GM23338 (cell line): ENCODE measurements at regions not wholly inside any gene's neighbourhood (a gene's known extent, or its start where the extent isn't known, plus 50 kb on each side); places are given as distances from the start of the nearest gene placed in this dataset.

ENCODE experiments used
- ATAC-seq: fragments of 200-7000 bp; cut with Tn5 transposase; 3 replicates; pipeline ENCODE4 v1.9.1; 2020
- DNase-seq: peaks from one replicate; pipeline ENCODE4 v3.0.0-alpha.2; 2015; ENCODE audit warnings: low spot score
- H2AFZ ChIP-seq: fragments of 200-600 bp; sonication (generic); 2 replicates; pipeline ENCODE4 v1.8.0; 2016; ENCODE audit warnings: antibody characterized with exemption, mild to moderate bottlenecking, moderate library complexity
- H3F3A ChIP-seq: fragments of 200-600 bp; sonication (generic); replicated peaks from 2 replicates; pipeline ENCODE4 v1.8.0; 2017; ENCODE audit warnings: antibody characterized with exemption, mixed run types, low read depth
- H3K27ac ChIP-seq: fragments of 200-600 bp; sonication (generic); 2 replicates; pipeline ENCODE4 v1.6.1; 2016; ENCODE audit warnings: low read depth
- H3K27me3 ChIP-seq: fragments of 200-600 bp; sonication (generic); 2 replicates; pipeline ENCODE4 v1.8.0; 2016; ENCODE audit warnings: mild to moderate bottlenecking, mixed run types, moderate library complexity; ENCODE audit not compliant: insufficient read depth
- H3K36me3 ChIP-seq: fragments of 200-600 bp; sonication (generic); 2 replicates; pipeline ENCODE4 v1.8.0; 2016; ENCODE audit warnings: mild to moderate bottlenecking; ENCODE audit not compliant: insufficient read depth
- H3K4me1 ChIP-seq: fragments of 200-600 bp; sonication (generic); 2 replicates; pipeline ENCODE4 v1.8.0; 2016; ENCODE audit warnings: mild to moderate bottlenecking, moderate library complexity; ENCODE audit not compliant: insufficient read depth
- H3K4me2 ChIP-seq: fragments of 200-600 bp; sonication (generic); 2 replicates; pipeline ENCODE4 v1.7.1; 2017; ENCODE audit warnings: mixed run types
- H3K4me3 ChIP-seq: fragments of 200-600 bp; sonication (generic); 2 replicates; pipeline ENCODE4 v1.6.1; 2016; ENCODE audit warnings: mixed run types
- H3K79me2 ChIP-seq: fragments of 200-600 bp; sonication (generic); replicated peaks from 2 replicates; pipeline ENCODE4 v1.8.0; 2017; ENCODE audit warnings: mild to moderate bottlenecking; ENCODE audit not compliant: insufficient read depth
- H3K9me2 ChIP-seq: fragments of 200-600 bp; sonication (generic); 2 replicates; pipeline ENCODE4 v1.8.0; 2017; ENCODE audit not compliant: insufficient read depth
- H4K20me1 ChIP-seq: fragments of 200-600 bp; sonication (generic); replicated peaks from 2 replicates; pipeline ENCODE4 v1.8.0; 2017; ENCODE audit warnings: mild to moderate bottlenecking; ENCODE audit not compliant: insufficient read depth
- H3K27ac Mint-ChIP-seq: 2 replicates; pipeline ENCODE4 v1.8.0; 2020; ENCODE audit warnings: inconsistent platforms, mild to moderate bottlenecking, moderate library complexity, mixed read lengths
- H3K27me3 Mint-ChIP-seq: 3 replicates; pipeline ENCODE4 v1.8.0; 2022; ENCODE audit warnings: low read depth, mild to moderate bottlenecking, moderate library complexity, mixed read lengths, inconsistent platforms; ENCODE audit not compliant: insufficient read depth, poor library complexity
- H3K36me3 Mint-ChIP-seq: 3 replicates; pipeline ENCODE4 v1.8.0; 2021; ENCODE audit warnings: low read depth, mild to moderate bottlenecking, inconsistent platforms, moderate library complexity, mixed read lengths
- H3K4me1 Mint-ChIP-seq: 3 replicates; pipeline ENCODE4 v1.8.0; 2020; ENCODE audit warnings: mild to moderate bottlenecking, inconsistent platforms, mixed read lengths
- H3K4me3 Mint-ChIP-seq: 3 replicates; pipeline ENCODE4 v1.8.0; 2021; ENCODE audit warnings: moderate library complexity, mild to moderate bottlenecking, inconsistent platforms, mixed read lengths
- H3K9me3 Mint-ChIP-seq: 3 replicates; pipeline ENCODE4 v1.8.0; 2020; ENCODE audit warnings: moderate library complexity, mild to moderate bottlenecking, inconsistent platforms, mixed read lengths
- EZH2 ChIP-seq: fragments of 200-600 bp; sonication (generic); IDR thresholded peaks from one replicate; pipeline ENCODE4 v1.8.0; 2017; ENCODE audit warnings: antibody characterized with exemption, mild to moderate bottlenecking, low read depth; ENCODE audit not compliant: unreplicated experiment
- EZH2phosphoT487 ChIP-seq: fragments of 200-600 bp; sonication (generic); IDR thresholded peaks from one replicate; pipeline ENCODE4 v1.8.1; 2018; ENCODE audit warnings: antibody characterized with exemption; ENCODE audit not compliant: unreplicated experiment
- JUNB ChIP-seq: IDR thresholded peaks from one replicate; pipeline ENCODE4 v1.6.1; 2016; ENCODE audit warnings: antibody characterized with exemption; ENCODE audit not compliant: unreplicated experiment
- STAT1 ChIP-seq: IDR thresholded peaks from one replicate; pipeline ENCODE4 v1.6.1; 2016; ENCODE audit warnings: antibody characterized with exemption; ENCODE audit not compliant: unreplicated experiment
- ZNF331 ChIP-seq: fragments of 250-450 bp; sonication (Bioruptor Pico); IDR thresholded peaks from 2 replicates; pipeline ENCODE4 v1.5.0; 2020; ENCODE audit warnings: low read depth, mild to moderate bottlenecking, moderate library complexity
- TF ChIP-seq, protein P1 (sequence below): fragments of 250-450 bp; sonication (Bioruptor Pico); IDR thresholded peaks from 2 replicates; pipeline ENCODE4 v1.5.0; 2020; ENCODE audit warnings: mild to moderate bottlenecking, moderate library complexity
- TF ChIP-seq, protein P2 (sequence below): IDR thresholded peaks from one replicate; pipeline ENCODE4 v1.6.1; 2018; ENCODE audit warnings: antibody characterized with exemption; ENCODE audit not compliant: unreplicated experiment
- TF ChIP-seq, protein P3 (sequence below): IDR thresholded peaks from 2 replicates; pipeline ENCODE4 v1.6.1; 2016; ENCODE audit warnings: antibody characterized with exemption

DNA sequence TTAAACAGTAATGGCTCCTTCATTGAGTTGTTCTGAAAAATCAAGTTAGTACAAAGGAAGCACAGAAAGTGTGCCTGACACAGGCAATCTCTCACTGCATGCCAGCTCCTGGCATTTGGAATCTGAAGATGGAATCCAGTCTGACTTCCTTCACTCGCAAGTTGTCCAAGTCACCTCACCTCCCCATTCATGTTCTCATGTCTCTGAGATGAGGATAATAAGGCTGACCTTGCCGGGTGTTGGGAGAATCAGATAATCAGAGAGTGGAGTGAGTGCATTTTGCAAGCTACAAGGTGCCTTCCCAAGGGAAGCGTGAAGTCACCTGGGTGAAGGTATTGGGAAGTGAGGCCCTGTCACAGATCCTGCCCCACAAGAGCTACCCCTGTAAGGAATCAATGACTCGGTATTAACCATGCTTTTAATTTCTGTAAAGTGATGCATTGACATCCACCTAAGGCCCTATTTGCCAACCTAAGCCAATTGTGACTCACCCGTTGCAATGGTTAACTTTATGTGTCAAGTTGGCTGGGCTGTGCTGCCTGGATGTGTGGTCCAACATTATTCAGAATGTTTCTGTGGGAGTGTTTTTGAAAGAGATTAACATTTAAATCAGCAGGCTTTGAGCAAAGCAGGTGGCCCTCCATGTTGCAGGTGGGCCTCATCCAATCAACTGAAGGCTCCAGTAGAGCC, 62.5 kb upstream of the TARBP1 start:
- no peak overlapping the region for H3K4me3 ChIP-seq
- Mint-ChIP-seq H3K4me3 (no peak overlapping the region), H3K27ac (no peak overlapping the region), H3K4me1 (peaks cover 49% of the 10 kb centered on the region), H3K9me3 (no peaks in the 10 kb centered on the region), H3K36me3 (no peaks in the 10 kb centered on the region), H3K27me3 (peaks cover 13% of the 10 kb centered on the region)
- H3K4me2 ChIP-seq, result no peak overlapping the region
- no peaks in the 10 kb centered on the region for H3K9me2 ChIP-seq
- H3F3A ChIP-seq, result no peaks in the 10 kb centered on the region
- H3K27me3 ChIP-seq, result no peaks in the 10 kb centered on the region
- no peaks in the 10 kb centered on the region for H3K36me3 ChIP-seq
- H2AFZ ChIP-seq, result no peak overlapping the region; the same call in 1 of the 2 replicates
- H4K20me1 ChIP-seq, result 0 out of 2 replicates have a peak, but pooled peaks cover 3% of the 10 kb centered on the region
- no peaks in the 10 kb centered on the region for H3K79me2 ChIP-seq
- ATAC-seq, result no peak
- H3K4me1 ChIP-seq, result 0 out of 2 replicates have a peak, but pooled peaks cover 5% of the 10 kb centered on the region
- no peak overlapping the region for H3K27ac ChIP-seq
- DNase-seq, result no peak
- TF ChIP-seq EZH2 (no peak), EZH2phosphoT487 (no peak)
- TF ChIP-seq, protein P1, sequence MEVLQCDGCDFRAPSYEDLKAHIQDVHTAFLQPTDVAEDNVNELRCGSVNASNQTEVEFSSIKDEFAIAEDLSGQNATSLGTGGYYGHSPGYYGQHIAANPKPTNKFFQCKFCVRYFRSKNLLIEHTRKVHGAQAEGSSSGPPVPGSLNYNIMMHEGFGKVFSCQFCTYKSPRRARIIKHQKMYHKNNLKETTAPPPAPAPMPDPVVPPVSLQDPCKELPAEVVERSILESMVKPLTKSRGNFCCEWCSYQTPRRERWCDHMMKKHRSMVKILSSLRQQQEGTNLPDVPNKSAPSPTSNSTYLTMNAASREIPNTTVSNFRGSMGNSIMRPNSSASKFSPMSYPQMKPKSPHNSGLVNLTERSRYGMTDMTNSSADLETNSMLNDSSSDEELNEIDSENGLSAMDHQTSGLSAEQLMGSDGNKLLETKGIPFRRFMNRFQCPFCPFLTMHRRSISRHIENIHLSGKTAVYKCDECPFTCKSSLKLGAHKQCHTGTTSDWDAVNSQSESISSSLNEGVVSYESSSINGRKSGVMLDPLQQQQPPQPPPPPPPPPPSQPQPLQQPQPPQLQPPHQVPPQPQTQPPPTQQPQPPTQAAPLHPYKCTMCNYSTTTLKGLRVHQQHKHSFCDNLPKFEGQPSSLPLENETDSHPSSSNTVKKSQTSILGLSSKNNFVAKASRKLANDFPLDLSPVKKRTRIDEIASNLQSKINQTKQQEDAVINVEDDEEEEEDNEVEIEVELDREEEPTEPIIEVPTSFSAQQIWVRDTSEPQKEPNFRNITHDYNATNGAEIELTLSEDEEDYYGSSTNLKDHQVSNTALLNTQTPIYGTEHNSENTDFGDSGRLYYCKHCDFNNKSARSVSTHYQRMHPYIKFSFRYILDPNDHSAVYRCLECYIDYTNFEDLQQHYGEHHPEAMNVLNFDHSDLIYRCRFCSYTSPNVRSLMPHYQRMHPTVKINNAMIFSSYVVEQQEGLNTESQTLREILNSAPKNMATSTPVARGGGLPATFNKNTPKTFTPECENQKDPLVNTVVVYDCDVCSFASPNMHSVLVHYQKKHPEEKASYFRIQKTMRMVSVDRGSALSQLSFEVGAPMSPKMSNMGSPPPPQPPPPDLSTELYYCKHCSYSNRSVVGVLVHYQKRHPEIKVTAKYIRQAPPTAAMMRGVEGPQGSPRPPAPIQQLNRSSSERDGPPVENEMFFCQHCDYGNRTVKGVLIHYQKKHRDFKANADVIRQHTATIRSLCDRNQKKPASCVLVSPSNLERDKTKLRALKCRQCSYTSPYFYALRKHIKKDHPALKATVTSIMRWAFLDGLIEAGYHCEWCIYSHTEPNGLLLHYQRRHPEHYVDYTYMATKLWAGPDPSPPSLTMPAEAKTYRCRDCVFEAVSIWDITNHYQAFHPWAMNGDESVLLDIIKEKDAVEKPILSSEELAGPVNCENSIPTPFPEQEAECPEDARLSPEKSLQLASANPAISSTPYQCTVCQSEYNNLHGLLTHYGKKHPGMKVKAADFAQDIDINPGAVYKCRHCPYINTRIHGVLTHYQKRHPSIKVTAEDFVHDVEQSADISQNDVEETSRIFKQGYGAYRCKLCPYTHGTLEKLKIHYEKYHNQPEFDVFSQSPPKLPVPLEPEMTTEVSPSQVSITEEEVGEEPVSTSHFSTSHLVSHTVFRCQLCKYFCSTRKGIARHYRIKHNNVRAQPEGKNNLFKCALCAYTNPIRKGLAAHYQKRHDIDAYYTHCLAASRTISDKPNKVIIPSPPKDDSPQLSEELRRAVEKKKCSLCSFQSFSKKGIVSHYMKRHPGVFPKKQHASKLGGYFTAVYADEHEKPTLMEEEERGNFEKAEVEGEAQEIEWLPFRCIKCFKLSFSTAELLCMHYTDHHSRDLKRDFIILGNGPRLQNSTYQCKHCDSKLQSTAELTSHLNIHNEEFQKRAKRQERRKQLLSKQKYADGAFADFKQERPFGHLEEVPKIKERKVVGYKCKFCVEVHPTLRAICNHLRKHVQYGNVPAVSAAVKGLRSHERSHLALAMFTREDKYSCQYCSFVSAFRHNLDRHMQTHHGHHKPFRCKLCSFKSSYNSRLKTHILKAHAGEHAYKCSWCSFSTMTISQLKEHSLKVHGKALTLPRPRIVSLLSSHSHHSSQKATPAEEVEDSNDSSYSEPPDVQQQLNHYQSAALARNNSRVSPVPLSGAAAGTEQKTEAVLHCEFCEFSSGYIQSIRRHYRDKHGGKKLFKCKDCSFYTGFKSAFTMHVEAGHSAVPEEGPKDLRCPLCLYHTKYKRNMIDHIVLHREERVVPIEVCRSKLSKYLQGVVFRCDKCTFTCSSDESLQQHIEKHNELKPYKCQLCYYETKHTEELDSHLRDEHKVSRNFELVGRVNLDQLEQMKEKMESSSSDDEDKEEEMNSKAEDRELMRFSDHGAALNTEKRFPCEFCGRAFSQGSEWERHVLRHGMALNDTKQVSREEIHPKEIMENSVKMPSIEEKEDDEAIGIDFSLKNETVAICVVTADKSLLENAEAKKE (CRISPR knock-in tag), result no peak

DNA sequence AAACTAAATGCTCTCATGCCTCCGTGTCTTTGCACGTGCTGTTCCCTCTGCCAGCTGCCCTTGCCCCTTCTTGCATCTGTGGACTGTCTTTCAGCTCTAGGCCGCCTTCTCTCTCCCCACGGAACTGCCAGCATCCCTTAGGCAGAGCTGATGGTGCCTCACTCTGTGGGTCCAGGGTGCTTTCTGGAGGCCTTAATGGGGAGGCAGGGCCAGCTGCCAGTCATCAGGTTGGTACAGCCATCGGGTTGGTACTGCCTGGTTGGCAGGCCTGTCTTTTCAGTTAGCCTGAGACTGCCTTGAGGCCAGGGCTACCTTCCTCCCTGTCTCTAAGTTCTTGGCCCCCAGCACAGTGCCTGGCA, 61.4 kb upstream of the TARBP1 start:
- Histone ChIP-seq H3K27ac (no peak overlapping the region), H3K9me2 (no peaks in the 10 kb centered on the region), H3K4me1 (no peaks in the 10 kb centered on the region), H3K36me3 (no peaks in the 10 kb centered on the region), H3K4me3 (no peak overlapping the region), H3K4me2 (no peak overlapping the region), H3K27me3 (no peaks in the 10 kb centered on the region), H2AFZ (no peak overlapping the region), H3K79me2 (no peaks in the 10 kb centered on the region), H3F3A (no peaks in the 10 kb centered on the region), H4K20me1 (0 out of 2 replicates have a peak, but pooled peaks cover 3% of the 10 kb centered on the region)
- H3K4me3 Mint-ChIP-seq, result no peak overlapping the region
- DNase-seq, result no peak
- no peaks in the 10 kb centered on the region for H3K36me3 Mint-ChIP-seq
- peaks cover 13% of the 10 kb centered on the region for H3K27me3 Mint-ChIP-seq
- peaks cover 48% of the 10 kb centered on the region for H3K4me1 Mint-ChIP-seq
- no peaks in the 10 kb centered on the region for H3K9me3 Mint-ChIP-seq
- no peak for ATAC-seq
- H3K27ac Mint-ChIP-seq, result no peak overlapping the region
- no peak for TF ChIP-seq JUNB
- TF ChIP-seq, protein P2, sequence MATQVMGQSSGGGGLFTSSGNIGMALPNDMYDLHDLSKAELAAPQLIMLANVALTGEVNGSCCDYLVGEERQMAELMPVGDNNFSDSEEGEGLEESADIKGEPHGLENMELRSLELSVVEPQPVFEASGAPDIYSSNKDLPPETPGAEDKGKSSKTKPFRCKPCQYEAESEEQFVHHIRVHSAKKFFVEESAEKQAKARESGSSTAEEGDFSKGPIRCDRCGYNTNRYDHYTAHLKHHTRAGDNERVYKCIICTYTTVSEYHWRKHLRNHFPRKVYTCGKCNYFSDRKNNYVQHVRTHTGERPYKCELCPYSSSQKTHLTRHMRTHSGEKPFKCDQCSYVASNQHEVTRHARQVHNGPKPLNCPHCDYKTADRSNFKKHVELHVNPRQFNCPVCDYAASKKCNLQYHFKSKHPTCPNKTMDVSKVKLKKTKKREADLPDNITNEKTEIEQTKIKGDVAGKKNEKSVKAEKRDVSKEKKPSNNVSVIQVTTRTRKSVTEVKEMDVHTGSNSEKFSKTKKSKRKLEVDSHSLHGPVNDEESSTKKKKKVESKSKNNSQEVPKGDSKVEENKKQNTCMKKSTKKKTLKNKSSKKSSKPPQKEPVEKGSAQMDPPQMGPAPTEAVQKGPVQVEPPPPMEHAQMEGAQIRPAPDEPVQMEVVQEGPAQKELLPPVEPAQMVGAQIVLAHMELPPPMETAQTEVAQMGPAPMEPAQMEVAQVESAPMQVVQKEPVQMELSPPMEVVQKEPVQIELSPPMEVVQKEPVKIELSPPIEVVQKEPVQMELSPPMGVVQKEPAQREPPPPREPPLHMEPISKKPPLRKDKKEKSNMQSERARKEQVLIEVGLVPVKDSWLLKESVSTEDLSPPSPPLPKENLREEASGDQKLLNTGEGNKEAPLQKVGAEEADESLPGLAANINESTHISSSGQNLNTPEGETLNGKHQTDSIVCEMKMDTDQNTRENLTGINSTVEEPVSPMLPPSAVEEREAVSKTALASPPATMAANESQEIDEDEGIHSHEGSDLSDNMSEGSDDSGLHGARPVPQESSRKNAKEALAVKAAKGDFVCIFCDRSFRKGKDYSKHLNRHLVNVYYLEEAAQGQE, result no peak
- TF ChIP-seq EZH2phosphoT487, result no peak
- TF ChIP-seq STAT1, result no peak
- TF ChIP-seq, protein P3, sequence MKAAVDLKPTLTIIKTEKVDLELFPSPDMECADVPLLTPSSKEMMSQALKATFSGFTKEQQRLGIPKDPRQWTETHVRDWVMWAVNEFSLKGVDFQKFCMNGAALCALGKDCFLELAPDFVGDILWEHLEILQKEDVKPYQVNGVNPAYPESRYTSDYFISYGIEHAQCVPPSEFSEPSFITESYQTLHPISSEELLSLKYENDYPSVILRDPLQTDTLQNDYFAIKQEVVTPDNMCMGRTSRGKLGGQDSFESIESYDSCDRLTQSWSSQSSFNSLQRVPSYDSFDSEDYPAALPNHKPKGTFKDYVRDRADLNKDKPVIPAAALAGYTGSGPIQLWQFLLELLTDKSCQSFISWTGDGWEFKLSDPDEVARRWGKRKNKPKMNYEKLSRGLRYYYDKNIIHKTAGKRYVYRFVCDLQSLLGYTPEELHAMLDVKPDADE, result no peak
- no peak for TF ChIP-seq ZNF331
